ENCODE measurements at regions not wholly inside any gene's neighbourhood (a gene's known extent, or its start where the extent isn't known, plus 50 kb on each side); places are given as distances from the start of the nearest gene placed in this dataset.

GRCh38 chr15:91357486-91357885, 257.4 kb downstream of the SV2B start:
- TF ChIP-seq CTCF (IDR thresholded peaks at IDR 0.05; ENCODE audit: low read depth, low read length, missing input control), result no peak
- no peak for TF ChIP-seq ATF3 (IDR thresholded peaks at IDR 0.05)
- TF ChIP-seq ZBTB33 (IDR thresholded peaks at IDR 0.05), result no peak
- TF ChIP-seq GABPA (IDR thresholded peaks at IDR 0.05 in 1 of 2, conservative IDR thresholded peaks at IDR 0.05 in 1 of 2), result no peak
